H1 (cell line): ENCODE measurements at regions not wholly inside any gene's neighbourhood (a gene's known extent, or its start where the extent isn't known, plus 50 kb on each side); places are given as distances from the start of the nearest gene placed in this dataset.

Experiments used
- BCL11A ChIP-seq, 2 experiments: IDR thresholded peaks; one replicate each; pipeline ENCODE4 v1.6.1; 2011; ENCODE audit warnings: low read depth in 2 of 2, low read length in 2 of 2, mild to moderate bottlenecking in 2 of 2
- CBX5 ChIP-seq: fragments of 300-800, 300-1000 bp; sonication (generic); IDR thresholded peaks from 2 replicates; pipeline ENCODE4 v1.7.1; 2016; ENCODE audit warnings: antibody characterized with exemption, low read length, low read depth
- CHD2 ChIP-seq: IDR thresholded peaks from 2 replicates; pipeline ENCODE4 v1.6.1; 2012; ENCODE audit warnings: low read length, improper control_type of control experiment
- JUND ChIP-seq: IDR thresholded peaks from 2 replicates; pipeline ENCODE4 v1.6.1; 2011; ENCODE audit warnings: mild to moderate bottlenecking, improper control_type of control experiment, low read length
- MAFK ChIP-seq: IDR thresholded peaks from 2 replicates; pipeline ENCODE4 v1.6.1; 2012; ENCODE audit warnings: low read depth, mild to moderate bottlenecking, improper control_type of control experiment, low read length
- RXRA ChIP-seq: IDR thresholded peaks from 2 replicates; pipeline ENCODE4 v1.6.1; 2011; ENCODE audit warnings: low read depth, mild to moderate bottlenecking, low read length, moderate library complexity; ENCODE audit not compliant: insufficient read depth
- USF2 ChIP-seq: IDR thresholded peaks from 2 replicates; pipeline ENCODE4 v1.6.1; 2011; ENCODE audit warnings: low read length, improper control_type of control experiment
- TF ChIP-seq, protein P1 (sequence below): fragments of 300-600 bp; sonication (generic); IDR thresholded peaks from 2 replicates; pipeline ENCODE4 v1.7.1; 2012; ENCODE audit warnings: low read length, moderate library complexity, mild to moderate bottlenecking, inconsistent platforms; ENCODE audit not compliant: insufficient replicate concordance

DNA sequence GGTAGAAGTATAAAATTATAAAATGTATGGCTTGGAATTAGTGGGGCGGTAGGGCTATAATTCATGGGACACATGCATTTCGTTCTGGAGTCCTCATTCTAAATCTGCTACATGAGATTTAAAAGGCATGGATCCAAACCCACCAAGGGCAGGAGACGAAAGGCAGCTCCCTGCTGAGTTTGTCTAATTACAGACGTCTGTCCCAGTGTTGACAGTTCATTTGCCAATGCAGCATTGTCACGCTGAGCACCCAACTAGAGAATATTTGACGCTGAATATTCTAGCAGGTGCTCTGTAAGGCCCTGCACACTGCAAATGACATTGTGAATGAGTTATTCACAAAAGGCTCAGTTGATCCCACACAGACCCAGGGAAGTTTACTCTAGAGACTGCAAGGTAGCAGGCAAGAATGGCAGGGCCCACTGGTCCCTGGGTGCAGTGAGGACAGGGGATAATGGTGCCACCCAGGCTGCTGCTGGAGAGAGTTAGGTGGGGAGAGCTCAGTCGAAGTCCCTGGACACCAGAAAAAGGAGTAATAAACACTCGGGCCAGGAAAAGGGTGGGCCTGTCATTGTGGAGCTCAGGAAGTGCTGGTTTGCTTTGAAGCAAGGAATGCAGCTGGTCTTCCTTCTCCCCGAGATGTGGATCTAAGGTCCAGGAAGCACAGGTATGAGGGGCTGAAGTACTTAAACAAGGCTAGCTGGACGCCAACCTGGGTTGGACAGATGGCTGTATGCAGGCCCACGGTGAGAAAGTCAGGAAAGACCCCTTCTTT, 75.0 kb upstream of the JCAD start (continued):
- TF ChIP-seq, protein P1, sequence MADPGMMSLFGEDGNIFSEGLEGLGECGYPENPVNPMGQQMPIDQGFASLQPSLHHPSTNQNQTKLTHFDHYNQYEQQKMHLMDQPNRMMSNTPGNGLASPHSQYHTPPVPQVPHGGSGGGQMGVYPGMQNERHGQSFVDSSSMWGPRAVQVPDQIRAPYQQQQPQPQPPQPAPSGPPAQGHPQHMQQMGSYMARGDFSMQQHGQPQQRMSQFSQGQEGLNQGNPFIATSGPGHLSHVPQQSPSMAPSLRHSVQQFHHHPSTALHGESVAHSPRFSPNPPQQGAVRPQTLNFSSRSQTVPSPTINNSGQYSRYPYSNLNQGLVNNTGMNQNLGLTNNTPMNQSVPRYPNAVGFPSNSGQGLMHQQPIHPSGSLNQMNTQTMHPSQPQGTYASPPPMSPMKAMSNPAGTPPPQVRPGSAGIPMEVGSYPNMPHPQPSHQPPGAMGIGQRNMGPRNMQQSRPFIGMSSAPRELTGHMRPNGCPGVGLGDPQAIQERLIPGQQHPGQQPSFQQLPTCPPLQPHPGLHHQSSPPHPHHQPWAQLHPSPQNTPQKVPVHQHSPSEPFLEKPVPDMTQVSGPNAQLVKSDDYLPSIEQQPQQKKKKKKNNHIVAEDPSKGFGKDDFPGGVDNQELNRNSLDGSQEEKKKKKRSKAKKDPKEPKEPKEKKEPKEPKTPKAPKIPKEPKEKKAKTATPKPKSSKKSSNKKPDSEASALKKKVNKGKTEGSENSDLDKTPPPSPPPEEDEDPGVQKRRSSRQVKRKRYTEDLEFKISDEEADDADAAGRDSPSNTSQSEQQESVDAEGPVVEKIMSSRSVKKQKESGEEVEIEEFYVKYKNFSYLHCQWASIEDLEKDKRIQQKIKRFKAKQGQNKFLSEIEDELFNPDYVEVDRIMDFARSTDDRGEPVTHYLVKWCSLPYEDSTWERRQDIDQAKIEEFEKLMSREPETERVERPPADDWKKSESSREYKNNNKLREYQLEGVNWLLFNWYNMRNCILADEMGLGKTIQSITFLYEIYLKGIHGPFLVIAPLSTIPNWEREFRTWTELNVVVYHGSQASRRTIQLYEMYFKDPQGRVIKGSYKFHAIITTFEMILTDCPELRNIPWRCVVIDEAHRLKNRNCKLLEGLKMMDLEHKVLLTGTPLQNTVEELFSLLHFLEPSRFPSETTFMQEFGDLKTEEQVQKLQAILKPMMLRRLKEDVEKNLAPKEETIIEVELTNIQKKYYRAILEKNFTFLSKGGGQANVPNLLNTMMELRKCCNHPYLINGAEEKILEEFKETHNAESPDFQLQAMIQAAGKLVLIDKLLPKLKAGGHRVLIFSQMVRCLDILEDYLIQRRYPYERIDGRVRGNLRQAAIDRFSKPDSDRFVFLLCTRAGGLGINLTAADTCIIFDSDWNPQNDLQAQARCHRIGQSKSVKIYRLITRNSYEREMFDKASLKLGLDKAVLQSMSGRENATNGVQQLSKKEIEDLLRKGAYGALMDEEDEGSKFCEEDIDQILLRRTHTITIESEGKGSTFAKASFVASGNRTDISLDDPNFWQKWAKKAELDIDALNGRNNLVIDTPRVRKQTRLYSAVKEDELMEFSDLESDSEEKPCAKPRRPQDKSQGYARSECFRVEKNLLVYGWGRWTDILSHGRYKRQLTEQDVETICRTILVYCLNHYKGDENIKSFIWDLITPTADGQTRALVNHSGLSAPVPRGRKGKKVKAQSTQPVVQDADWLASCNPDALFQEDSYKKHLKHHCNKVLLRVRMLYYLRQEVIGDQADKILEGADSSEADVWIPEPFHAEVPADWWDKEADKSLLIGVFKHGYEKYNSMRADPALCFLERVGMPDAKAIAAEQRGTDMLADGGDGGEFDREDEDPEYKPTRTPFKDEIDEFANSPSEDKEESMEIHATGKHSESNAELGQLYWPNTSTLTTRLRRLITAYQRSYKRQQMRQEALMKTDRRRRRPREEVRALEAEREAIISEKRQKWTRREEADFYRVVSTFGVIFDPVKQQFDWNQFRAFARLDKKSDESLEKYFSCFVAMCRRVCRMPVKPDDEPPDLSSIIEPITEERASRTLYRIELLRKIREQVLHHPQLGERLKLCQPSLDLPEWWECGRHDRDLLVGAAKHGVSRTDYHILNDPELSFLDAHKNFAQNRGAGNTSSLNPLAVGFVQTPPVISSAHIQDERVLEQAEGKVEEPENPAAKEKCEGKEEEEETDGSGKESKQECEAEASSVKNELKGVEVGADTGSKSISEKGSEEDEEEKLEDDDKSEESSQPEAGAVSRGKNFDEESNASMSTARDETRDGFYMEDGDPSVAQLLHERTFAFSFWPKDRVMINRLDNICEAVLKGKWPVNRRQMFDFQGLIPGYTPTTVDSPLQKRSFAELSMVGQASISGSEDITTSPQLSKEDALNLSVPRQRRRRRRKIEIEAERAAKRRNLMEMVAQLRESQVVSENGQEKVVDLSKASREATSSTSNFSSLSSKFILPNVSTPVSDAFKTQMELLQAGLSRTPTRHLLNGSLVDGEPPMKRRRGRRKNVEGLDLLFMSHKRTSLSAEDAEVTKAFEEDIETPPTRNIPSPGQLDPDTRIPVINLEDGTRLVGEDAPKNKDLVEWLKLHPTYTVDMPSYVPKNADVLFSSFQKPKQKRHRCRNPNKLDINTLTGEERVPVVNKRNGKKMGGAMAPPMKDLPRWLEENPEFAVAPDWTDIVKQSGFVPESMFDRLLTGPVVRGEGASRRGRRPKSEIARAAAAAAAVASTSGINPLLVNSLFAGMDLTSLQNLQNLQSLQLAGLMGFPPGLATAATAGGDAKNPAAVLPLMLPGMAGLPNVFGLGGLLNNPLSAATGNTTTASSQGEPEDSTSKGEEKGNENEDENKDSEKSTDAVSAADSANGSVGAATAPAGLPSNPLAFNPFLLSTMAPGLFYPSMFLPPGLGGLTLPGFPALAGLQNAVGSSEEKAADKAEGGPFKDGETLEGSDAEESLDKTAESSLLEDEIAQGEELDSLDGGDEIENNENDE, result no peak
- no peak for TF ChIP-seq JUND
- TF ChIP-seq RXRA, result no peak
- TF ChIP-seq USF2, result no peak
- no peak for TF ChIP-seq CBX5
- TF ChIP-seq BCL11A (IDR thresholded peaks at IDR 0.05; ENCODE audit: low read depth in 2 of 2, low read length in 2 of 2), result no peak
- TF ChIP-seq CHD2, result no peak
- TF ChIP-seq MAFK, result no peak
